AG04450 (cell line): ENCODE measurements at regions not wholly inside any gene's neighbourhood (a gene's known extent, or its start where the extent isn't known, plus 50 kb on each side); places are given as distances from the start of the nearest gene placed in this dataset.
"Not testable (repeated sequence)": the region's sequence is repeated elsewhere in the genome, so short reads cannot be mapped to it uniquely, and the experiment has no call there.

ENCODE experiments used
- CTCF ChIA-PET: fragments of 300-600, 350-600 bp; formaldehyde crosslinking; extraction: SDS; loops from one replicate; lab custom pipeline; 2022; ENCODE audit warnings: antibody characterized with exemption, inconsistent platforms; lab: Charles Lee
- POLR2A ChIA-PET: fragments of 350-600 bp; formaldehyde crosslinking; extraction: SDS; loops from one replicate; lab custom pipeline; 2021; ENCODE audit warnings: antibody characterized with exemption, inconsistent platforms; lab: Yijun Ruan, JAX
- DNase-seq: peaks from one replicate; pipeline ENCODE4 v3.0.0-alpha.2; 2011; ENCODE audit warnings: low read depth, low spot score
- H3K27ac ChIP-seq: one replicate; pipeline ENCODE4 v1.5.1; 2012; ENCODE audit warnings: low read depth, low read length, control low read depth
- H3K27me3 ChIP-seq: one replicate; pipeline ENCODE4 v1.6.0; 2012; ENCODE audit warnings: low read length; ENCODE audit not compliant: control insufficient read depth, insufficient read depth
- H3K4me3 ChIP-seq: 2 replicates; pipeline ENCODE4 v1.5.1; 2011; ENCODE audit warnings: mild to moderate bottlenecking, low read depth, low read length, control low read depth
- H3K9me3 ChIP-seq: 2 replicates; pipeline ENCODE4 v1.5.1; 2012; ENCODE audit warnings: low read length; ENCODE audit not compliant: control insufficient read depth, insufficient read depth
- CTCF ChIP-seq: IDR thresholded peaks from 2 replicates; pipeline ENCODE4 v1.5.1; 2011; ENCODE audit warnings: low read depth, low read length, control low read depth, inconsistent platforms

- H3K27ac ChIP-seq, H3K9me3 ChIP-seq, CTCF ChIA-PET, POLR2A ChIA-PET, H3K4me3 ChIP-seq, H3K27me3 ChIP-seq, DNase-seq: not testable (repeated sequence)
Observed at GRCh38 chr17:15802917-15803316, 70.8 kb downstream of the TBC1D26 start.

- DNase-seq, POLR2A ChIA-PET, H3K27me3 ChIP-seq, H3K4me3 ChIP-seq, H3K27ac ChIP-seq, H3K9me3 ChIP-seq, CTCF ChIA-PET: not testable (repeated sequence)
Observed at GRCh38 chr17:15806825-15807224, 74.7 kb downstream of the TBC1D26 start.

GRCh38 chr17:15813388-15813787 is 81.3 kb downstream of the TBC1D26 start:
- CTCF ChIA-PET, DNase-seq, H3K27me3 ChIP-seq, H3K4me3 ChIP-seq, H3K27ac ChIP-seq, H3K9me3 ChIP-seq, POLR2A ChIA-PET: not testable (repeated sequence)

GRCh38 chr17:15814003-15814402 is 81.9 kb downstream of the TBC1D26 start:
- CTCF ChIA-PET, H3K27ac ChIP-seq, H3K9me3 ChIP-seq, H3K4me3 ChIP-seq, H3K27me3 ChIP-seq, POLR2A ChIA-PET, DNase-seq: not testable (repeated sequence)

- H3K9me3 ChIP-seq, H3K27me3 ChIP-seq, H3K27ac ChIP-seq, CTCF ChIA-PET, H3K4me3 ChIP-seq, DNase-seq, POLR2A ChIA-PET: not testable (repeated sequence)
Observed at GRCh38 chr17:15817861-15818260, 85.8 kb downstream of the TBC1D26 start.

GRCh38 chr17:15822280-15822679 is 90.2 kb downstream of the TBC1D26 start:
- CTCF ChIA-PET, H3K9me3 ChIP-seq, DNase-seq, POLR2A ChIA-PET, H3K27ac ChIP-seq, H3K4me3 ChIP-seq, H3K27me3 ChIP-seq: not testable (repeated sequence)

DNA sequence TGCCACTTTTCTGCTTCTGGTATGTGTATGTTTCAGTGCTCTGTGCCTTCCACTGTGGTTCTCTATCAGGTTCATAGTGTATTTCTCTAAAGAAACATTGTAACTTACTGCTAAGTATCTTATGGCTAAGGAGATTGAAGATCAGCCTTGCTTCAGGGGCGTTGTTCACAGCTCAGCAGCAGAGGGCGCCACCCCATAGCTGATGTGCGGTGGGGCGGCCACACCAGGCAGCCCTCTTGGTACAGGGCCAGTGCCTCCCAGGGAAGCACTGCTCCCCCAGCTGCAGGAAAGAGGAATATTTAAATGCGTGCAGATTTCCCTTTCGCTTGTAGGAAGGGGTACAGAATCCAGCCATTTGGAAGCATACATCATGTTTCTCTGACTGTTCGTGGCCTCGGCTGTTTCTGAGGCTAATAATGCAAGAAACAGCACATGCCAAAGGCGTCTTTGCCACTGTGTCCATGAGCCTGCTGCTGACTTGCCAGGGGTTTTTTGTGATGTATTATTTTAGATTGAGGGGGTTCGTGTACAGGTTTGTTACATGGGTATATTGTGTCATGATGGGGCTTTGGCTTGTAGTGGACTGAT is 96.7 kb downstream of the TBC1D26 start:
- CTCF ChIA-PET = interaction anchor here (0.9 to 1.4 kb wide), 8 partner anchors 72 to 172 kb away, joined by 3 to 12 read pairs (median 5); partner anchors contain the start of genes ADORA2B, TTC19 and ZSWIM7
- POLR2A ChIA-PET = not testable (repeated sequence)

DNA sequence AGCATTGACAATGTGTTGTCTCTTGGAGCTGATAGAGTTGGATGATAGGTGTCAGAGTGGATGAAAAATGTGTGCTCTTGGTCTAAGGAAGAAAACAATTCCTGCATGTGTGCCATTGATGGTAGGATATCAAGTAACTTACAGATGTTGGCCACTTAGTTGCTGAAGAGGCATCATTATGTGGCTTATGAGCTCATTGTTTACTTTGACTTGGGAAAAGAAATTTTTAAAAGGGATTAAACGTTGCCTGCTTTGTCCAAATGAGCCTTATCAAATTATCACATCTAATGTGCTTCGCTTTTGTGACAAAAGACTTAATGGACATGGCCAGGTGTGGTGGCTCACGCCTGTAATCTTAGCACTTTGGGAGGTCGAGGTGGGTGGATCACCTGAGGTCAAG is 98.1 kb downstream of the TBC1D26 start:
- H3K9me3 ChIP-seq, POLR2A ChIA-PET: not testable (repeated sequence)

More for the DNA sequence above, 96.7 kb downstream of the TBC1D26 start:
- DNase-seq = peak; percentile 29
- H3K27me3 ChIP-seq, H3K9me3 ChIP-seq, H3K4me3 ChIP-seq, H3K27ac ChIP-seq: not testable (repeated sequence)
- peak; percentile 72 for TF ChIP-seq CTCF

DNA sequence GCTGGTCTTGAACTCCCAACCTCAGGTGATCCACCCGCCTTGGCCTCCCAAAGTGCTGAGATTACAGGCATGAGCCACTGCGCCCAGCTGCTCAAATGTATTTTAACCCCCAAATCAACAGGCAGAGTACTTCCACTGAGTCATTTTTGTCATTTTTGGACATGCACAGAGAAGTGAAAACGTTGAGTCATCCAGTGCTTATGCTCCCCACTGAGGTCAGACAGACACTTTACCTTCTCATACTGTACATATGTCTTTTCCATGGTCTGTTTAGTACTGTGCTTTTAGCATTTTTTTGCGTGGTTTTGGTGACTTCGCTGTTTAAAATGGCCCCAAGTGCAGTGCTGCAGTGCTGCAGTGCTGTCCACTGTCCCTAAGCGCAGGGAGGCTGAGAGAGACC is 99.1 kb downstream of the TBC1D26 start:
- CTCF ChIA-PET, POLR2A ChIA-PET, H3K4me3 ChIP-seq, H3K27ac ChIP-seq, H3K27me3 ChIP-seq, H3K9me3 ChIP-seq: not testable (repeated sequence)
- DNase-seq = peak; percentile 33

More for the DNA sequence above, 98.1 kb downstream of the TBC1D26 start:
- not testable (repeated sequence) for H3K27ac ChIP-seq, H3K4me3 ChIP-seq, DNase-seq, H3K27me3 ChIP-seq
- CTCF ChIA-PET = interaction anchor here (0.8 kb wide), 1 partner anchor 114 kb away, joined by 3 read pairs; no protein-coding TSS in a partner anchor

GRCh38 chr17:15832921-15833480 is 100.9 kb downstream of the TBC1D26 start:
- DNase-seq, H3K4me3 ChIP-seq, H3K27ac ChIP-seq, CTCF ChIA-PET, H3K9me3 ChIP-seq, POLR2A ChIA-PET, H3K27me3 ChIP-seq: not testable (repeated sequence)

- POLR2A ChIA-PET, CTCF ChIA-PET, H3K27me3 ChIP-seq, DNase-seq, H3K4me3 ChIP-seq, H3K27ac ChIP-seq, H3K9me3 ChIP-seq: not testable (repeated sequence)
Observed at GRCh38 chr17:15833890-15834289, 101.8 kb downstream of the TBC1D26 start.
